HG02938 (cell line): ENCODE measurements at regions not wholly inside any gene's neighbourhood (a gene's known extent, or its start where the extent isn't known, plus 50 kb on each side); places are given as distances from the start of the nearest gene placed in this dataset.

Experiments
- ATAC-seq: cut with Tn5 transposase; IDR thresholded peaks from one replicate; pipeline ENCODE4 v1.9.1; 2021; ENCODE audit warnings: mild to moderate bottlenecking, moderate library complexity; ENCODE audit not compliant: unreplicated experiment

DNA sequence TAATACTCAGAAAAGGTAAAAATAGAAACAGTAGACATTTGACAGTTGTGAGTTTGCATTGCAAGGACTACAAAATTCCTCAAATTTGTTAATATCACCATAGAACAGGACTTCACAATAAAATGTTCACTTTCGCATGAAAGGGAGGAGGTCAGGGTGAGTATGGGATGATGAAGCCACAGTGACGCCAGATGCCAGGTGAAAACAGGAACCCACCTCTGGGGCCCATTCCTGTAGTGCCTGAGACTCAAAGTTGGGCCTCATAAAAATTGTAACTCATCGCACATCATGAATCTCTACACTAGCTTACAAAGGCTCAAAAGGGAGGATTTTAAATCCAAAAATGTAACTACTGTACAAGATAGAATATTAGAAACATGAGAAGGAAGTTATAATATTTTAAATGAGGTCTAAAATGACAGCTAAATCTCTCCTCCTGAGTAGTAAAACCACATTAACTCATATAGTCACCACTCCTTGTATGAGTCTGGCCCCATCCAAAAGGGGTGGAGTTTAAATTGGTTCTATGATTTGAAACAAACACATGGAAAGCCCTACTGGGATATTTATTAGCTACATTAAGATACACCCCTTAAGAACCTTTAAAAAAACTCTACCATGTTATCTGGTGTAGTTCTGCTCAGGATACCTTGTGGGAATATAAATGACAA is 93.7 kb downstream of the ETS2 start:
- ATAC-seq, result no peak

DNA sequence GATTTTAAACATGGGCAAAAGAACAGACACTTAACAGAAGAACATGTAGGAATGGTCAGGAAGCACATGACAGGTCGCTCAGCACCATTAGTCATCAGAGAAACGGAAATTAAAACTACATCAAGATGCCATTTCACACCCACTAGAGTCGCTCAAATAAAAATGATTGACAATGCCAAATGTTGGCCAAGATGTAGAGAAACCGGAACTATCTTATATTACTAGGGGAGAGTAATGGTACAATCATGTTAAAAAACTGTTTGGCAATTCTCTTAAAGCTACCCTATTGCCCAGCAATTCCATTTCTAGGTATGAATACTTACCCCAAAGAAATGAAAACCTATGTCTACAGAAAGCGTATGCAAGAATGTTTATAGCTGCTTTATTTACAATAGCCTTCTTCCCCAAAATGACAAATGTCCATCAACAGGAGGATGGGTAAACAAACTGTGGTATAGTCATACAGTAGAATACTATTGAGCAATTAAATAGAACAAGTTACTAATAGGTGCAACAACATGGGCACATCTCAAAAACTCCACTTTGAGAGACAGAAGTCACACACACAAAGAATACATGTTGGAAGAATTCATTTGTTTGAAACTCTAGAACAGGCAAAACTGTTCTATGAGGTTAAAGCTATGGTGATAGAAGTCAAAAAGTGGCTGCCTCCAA is 92.8 kb downstream of the ETS2 start:
- no peak for ATAC-seq

DNA sequence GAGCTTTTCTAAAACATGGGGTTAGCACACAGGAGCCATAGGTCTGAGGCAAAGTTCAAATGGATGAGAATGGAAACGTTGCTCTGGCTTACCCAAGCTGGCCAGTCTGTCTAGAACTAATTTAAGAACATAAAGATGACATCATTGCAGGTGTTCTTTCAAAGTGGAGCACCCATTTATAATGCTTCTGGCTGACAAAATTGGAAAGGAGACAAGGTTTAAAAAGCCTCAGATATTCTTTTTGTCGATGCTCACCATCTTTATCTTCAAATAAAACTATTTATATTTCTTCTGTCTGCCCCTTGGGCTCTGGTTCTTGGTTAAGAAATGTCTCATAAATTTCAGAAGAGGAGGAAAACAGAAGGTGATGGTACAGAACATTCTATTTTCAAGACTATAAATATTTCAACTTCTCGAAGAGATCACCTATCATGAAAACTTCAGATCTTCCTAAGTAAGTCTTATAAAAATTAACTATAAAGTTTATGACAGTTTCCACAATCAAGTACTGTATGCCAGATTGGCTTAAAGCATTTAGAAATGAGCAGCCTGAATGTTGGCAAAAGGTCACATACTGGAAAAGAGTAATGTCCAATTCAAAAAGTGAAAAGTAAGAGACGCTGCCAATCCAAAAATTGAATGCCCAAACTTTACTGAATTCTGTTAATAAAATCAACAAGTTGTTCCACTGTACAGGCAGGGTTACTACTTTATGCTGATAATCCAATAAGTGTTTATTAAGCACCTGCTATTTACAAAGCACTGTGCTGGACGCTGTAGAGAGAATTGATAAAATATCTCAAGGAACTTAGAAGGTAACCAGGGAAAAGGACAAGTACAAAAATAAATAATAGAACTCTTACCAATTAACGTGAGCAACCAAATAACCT is 92.0 kb downstream of the ETS2 start:
- ATAC-seq, result no peak

DNA sequence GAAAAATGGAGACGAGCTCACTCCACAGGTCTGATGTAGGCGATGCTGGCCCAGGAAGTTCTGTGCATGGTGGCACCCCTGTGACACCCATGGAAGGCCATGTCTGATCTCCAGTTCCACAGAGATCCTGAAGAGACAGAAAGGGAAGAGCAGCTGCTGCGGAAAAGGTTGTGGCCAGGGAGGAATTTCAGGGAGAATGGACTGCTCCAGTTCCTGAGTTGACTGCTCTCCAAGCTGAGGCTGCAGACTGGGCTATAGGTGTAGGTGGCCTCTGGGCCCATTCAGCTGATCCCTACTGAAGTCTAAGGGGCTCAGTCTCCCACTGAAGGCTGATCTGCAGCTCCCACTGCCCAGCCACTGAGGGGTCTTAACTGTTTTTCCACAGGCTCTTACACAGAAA is 89.2 kb downstream of the ETS2 start:
- no peak for ATAC-seq

DNA sequence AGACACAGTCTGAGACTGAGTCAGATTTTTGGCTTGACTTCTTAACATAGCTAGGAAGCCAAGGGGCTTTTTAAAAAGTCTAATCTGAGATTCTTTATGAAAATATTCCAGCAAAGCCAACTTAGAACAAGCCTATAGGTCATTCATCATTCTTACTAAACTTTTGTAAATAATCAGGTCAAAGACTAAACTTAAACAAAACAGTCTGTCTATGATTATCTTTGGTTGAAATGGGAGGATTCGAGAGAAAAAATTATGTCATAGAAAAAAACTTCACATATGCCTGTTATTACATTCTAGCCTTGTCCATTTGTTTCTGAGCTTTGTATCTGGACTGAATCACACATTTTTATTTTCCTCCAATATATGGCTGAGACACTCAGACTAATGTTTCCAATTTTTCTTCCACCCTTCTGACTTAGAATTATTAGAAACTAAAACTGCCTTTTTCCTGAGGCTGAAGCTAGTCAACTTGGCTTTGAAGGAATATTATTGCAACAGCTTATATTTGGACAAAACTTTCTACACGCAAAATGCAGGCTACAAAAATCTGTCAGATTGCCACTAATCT is 83.3 kb downstream of the ETS2 start:
- ATAC-seq, result no peak

DNA sequence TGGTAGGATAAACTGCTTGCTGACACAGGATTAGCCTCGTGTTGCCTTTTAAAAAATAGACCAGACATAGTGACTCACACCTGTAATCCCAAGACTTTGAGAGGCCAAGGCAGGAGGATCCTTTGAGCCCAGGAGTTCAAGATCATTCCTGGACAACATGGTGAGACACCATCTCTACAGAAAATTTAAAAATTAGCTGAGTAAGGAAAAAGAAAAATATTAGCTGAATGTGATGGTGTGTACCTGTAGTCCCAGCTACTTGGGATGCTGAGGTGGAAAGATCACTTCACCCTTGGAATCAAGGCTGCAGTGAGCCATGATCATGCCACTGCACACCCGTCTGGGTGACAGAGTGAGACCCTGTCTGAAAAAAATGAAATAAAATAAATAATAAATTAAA is 82.0 kb downstream of the ETS2 start:
- no peak for ATAC-seq

DNA sequence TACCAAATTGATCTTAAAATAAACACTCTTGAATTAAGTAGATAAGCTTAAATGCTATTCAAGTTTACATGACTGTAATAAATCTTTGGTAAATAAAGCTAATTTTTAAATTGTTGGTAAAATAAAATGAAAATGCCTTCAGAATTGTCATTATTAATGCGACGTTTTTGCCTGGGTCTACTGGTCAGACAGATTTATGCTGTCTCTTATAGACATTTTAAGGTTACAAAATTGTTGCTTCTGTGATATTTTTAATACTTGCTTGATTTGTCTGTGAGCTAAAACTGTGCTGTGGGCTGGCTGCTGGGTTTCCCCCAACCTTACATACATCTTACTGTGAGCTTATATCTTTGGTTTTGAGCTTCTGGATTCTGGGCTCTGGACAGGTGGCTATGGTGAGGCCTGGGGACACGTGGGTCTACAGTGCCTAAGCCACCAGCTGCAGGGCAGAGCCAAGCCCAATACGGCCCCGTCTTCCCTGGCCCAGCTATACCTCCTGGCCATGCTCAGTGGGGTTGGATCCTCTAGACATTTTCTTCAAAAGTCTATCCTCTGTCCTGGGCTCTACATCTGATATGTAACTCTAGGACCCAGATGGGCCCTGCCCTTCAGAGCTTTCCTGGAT is 81.4 kb downstream of the ETS2 start:
- no peak for ATAC-seq

DNA sequence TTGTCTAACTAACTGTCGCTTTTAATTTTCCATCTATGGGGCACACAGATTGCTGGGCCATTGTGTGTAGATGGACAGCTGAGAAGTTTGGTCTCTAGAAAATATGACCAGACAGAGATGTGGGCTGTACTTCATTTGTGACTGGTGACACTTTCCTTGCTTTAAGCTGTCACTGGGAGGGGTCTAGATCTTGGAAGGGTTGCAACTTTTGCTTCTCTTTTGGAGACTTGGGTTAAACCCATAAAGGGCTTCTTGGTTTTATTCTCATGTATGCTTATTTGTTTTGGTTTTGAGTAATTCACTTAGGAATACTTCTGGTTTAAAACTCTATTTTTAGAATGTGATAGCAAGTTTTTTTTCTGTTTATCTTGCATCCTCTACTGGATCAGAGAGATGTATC is 80.2 kb downstream of the ETS2 start:
- ATAC-seq, result no peak

DNA sequence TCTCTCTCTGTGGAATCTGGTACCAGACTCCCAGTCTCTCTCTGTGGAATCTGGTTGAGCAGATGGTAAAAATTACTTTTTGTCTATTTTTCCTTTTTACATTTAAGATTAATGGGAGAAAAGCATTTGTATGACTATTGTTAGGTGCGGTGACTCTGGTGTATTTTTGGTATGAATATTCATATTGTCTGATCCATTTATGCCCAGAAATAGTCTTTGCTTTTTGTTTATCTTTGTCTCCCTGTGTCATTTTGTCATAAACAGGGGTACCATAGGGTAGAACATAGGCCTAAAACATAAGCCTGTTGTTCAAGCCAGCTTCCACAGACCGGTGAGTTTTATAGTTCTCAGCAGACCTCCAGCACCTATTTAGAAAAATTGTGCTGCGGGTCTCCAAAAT is 78.7 kb downstream of the ETS2 start:
- ATAC-seq, result no peak

DNA sequence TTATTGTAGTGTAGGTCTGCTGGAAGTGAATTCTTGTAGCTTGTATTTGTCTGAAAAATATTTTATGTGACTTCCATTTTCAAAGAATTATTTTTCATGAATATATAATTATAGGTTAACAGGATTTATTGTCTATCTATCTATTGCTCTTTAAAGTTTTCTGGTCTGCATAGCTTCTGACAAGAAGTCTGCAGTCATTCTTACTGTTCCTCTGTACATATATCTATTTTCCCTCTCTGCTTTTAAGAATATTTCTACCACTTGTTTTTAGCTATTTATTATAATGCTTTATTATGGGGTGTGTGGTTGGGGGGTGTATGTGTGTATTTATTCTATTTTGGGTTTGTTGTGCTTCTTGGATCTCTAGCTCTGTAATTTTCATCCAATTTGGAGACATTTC is 77.4 kb downstream of the ETS2 start:
- no peak for ATAC-seq

DNA sequence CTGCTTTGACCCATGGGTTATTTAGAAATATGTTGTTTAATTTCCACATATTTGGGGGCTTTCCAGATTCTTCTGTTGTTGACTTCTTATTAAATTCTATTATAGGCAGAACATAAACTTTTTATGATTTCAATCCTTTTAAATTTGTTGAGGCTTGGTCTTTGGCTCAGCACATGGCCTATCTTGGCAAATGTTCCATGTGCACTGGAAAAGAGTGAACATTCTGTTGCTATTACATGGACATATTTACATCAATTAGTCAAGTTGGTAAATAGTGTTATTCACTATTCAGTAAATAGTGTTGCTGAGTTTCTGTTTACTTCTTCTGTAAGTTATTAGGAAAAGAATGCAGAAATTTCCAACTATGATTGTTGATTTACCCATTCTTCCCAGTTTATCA is 75.4 kb downstream of the ETS2 start:
- no peak for ATAC-seq

DNA sequence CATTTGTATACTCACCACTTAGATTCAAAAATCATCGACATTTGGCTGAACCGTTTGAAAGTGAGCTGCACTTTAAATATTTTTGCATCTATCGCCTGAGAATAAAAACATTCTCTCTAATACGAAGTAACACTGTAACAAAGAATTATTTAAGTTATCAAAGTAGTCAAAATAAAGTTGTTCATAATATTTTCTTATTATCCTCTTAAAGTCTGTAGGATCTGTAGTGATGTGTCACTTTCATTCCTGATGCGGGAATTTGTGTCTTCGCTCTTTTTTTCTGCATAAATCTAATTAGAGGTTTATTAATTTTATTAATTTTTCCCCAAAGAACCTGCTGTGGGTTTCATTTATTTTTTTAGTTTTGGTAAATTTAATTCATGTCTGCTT is 74.8 kb downstream of the ETS2 start:
- no peak for ATAC-seq

DNA sequence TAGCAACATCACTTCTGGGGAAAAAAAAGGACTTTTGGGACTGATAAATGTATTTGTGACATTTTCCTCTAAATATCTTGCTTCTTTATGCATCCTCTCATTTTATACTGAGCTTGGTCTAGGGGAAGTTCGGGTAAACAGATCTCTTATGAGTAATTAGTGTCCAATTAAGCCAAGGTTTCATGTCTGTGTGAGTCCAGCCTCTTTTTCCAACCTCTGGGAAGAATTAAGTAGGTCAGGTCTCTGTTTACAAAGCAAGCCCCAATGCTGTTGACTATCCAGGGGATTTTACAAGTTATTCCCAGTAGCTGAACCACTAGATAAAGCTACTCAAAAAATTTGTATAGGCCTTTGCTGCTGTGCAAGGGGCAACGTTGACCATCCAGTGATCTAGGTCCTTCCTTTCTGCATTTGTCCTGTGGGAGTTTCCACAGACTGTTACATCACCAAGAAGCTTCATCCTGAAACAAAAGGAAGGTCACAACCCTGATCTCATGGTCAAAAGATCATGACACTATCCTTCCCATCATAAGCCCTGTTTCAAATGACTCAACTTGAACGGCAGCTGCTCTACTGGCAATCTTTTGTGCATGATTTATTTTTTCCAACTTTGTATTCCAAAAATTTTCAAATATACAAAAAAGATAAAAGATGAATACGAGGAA is 74.3 kb downstream of the ETS2 start:
- ATAC-seq, result no peak

DNA sequence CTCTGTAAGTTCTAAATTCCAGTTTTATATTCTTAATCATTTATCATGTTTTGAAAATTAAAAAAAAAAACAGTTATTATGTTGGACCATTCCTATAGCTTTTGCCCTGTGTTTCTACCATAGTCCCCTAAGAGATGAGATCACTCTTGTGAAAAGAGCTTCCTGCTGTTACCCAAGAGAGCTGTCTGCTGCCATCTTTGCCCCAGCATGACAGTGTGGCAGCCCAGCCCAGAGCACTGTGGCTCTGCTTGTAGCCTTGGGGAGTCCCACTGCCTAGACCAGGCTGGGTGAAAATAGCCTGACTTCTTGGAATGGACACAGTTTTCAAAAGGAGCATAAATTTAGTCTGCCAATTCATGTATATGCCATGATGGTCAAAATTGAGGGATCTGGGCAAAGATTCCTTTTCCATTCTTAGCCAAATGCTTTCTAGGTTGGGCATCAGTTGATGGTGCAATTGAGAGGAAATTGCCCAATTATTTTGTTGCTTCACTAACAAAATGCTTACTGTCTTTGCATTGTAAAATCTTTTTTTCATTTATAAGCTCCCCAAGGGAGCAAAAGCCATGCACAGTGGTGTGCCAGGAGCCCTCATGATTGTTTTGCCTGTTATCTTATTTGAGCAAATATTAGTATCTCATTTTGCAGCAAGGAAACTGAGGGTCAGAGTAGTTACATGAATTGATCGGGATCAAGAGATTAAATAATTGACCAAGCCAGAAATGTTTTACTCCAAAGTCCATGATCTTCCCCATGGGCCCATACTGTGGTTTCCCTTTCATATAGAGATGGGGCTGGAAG is 72.8 kb downstream of the ETS2 start:
- ATAC-seq, result no peak

DNA sequence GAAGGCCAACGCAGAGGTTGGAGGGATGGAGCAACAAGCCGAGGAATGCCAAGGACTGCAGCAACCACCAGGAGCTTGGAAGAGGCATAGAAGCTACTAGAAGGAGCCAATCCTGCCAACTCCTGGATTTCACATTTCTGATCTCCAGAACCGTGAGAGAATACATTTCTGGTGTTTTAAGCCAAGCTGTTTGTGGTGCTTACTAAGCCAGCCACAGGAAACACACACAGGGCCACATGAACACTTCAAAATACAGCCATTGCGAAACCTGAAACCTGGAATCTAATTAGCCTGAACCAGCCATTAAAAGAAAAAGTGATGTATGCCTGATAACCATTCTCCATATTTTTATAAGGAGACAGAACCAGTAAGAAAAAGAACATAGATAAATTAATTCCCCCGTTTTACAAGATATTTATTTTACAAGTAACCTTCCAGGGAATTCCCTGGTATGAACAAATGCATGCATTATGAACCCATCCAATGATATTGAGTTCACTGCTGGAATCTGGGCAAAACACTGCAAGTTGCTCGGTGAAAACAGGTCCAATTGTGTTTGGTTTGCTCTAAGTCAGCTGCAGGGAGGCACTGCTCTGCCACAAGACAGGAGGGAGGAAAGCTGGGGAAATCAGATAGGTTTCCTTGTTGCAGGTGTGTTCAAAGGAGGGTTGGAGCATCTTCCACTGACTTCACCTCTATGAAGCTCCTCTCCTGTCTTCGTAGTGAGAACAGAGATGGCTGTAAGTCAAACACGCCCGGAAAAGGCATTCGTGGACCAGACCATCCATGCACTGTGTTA is 70.2 kb downstream of the ETS2 start:
- ATAC-seq, result no peak
